H1 (cell line): ENCODE measurements at regions not wholly inside any gene's neighbourhood (a gene's known extent, or its start where the extent isn't known, plus 50 kb on each side); places are given as distances from the start of the nearest gene placed in this dataset.

ENCODE experiments used
- BACH1 ChIP-seq: IDR thresholded peaks from 2 replicates; pipeline ENCODE4 v1.6.1; 2012; ENCODE audit warnings: low read length, improper control_type of control experiment
- CTCF ChIP-seq, 3 experiments: IDR thresholded peaks; 1 replicate in 2 of 3; 2 replicates in 1 of 3; pipeline versions ENCODE4 v1.5.1 to v1.6.1; 2011; ENCODE audit warnings: low read length in 3 of 3, mild to moderate bottlenecking in 3 of 3, inconsistent platforms in 2 of 3, low read depth in 1 of 3, moderate library complexity in 1 of 3; ENCODE audit not compliant: insufficient read depth in 1 of 3; ENCODE audit errors: control extremely low read depth in 1 of 3
- GABPA ChIP-seq: IDR thresholded peaks from 2 replicates; pipeline ENCODE4 v1.6.1; 2011; ENCODE audit warnings: mild to moderate bottlenecking, low read length, moderate library complexity, borderline replicate concordance; ENCODE audit not compliant: insufficient read depth
- HDAC6 ChIP-seq: IDR thresholded peaks from one replicate; pipeline ENCODE4 v1.7.1; 2012; ENCODE audit warnings: low read depth, mild to moderate bottlenecking, inconsistent platforms, low read length, moderate library complexity
- JUND ChIP-seq: IDR thresholded peaks from 2 replicates; pipeline ENCODE4 v1.6.1; 2011; ENCODE audit warnings: mild to moderate bottlenecking, improper control_type of control experiment, low read length
- POLR2AphosphoS5 ChIP-seq: IDR thresholded peaks from 2 replicates; pipeline ENCODE4 v1.6.1; 2011; ENCODE audit warnings: low read depth, low read length
- RAD21 ChIP-seq, 2 experiments: IDR thresholded peaks in 1 of 2; conservative IDR thresholded peaks in 1 of 2; 2 replicates each; pipeline ENCODE4 v1.6.1; 2011; ENCODE audit warnings: low read depth in 2 of 2, low read length in 2 of 2, improper control_type of control experiment in 1 of 2, inconsistent platforms in 1 of 2, mild to moderate bottlenecking in 1 of 2, moderate library complexity in 1 of 2
- SIN3A ChIP-seq, 2 experiments: IDR thresholded peaks in 1 of 2; conservative IDR thresholded peaks in 1 of 2; 2 replicates each; pipeline ENCODE4 v1.6.1; 2011 to 2012; ENCODE audit warnings: low read length in 2 of 2, improper control_type of control experiment in 1 of 2, low read depth in 1 of 2, mild to moderate bottlenecking in 1 of 2
- TAF1 ChIP-seq: IDR thresholded peaks from 2 replicates; pipeline ENCODE4 v1.6.1; 2011; ENCODE audit warnings: mild to moderate bottlenecking, low read depth, low read length

- no peak for TF ChIP-seq CTCF (IDR thresholded peaks at IDR 0.05; ENCODE audit: control extremely low read depth in 1 of 3, insufficient read depth in 1 of 3, low read depth in 1 of 3, low read length in 3 of 3)
- TF ChIP-seq GABPA = no peak
- TF ChIP-seq TAF1 = no peak
- TF ChIP-seq SIN3A (conservative IDR thresholded peaks at IDR 0.05 in 1 of 2, IDR thresholded peaks at IDR 0.05 in 1 of 2; ENCODE audit: low read depth in 1 of 2, low read length in 2 of 2) = no peak
- no peak for TF ChIP-seq HDAC6
- TF ChIP-seq RAD21 (IDR thresholded peaks at IDR 0.05 in 1 of 2, conservative IDR thresholded peaks at IDR 0.05 in 1 of 2; ENCODE audit: low read depth in 2 of 2, low read length in 2 of 2) = no peak
- no peak for TF ChIP-seq BACH1
- no peak for TF ChIP-seq JUND
- TF ChIP-seq POLR2AphosphoS5 = no peak
These were observed 232.0 kb upstream of the NOX3 start for GRCh38 chr6:155687645-155688044.
